ENCODE measurements at regions not wholly inside any gene's neighbourhood (a gene's known extent, or its start where the extent isn't known, plus 50 kb on each side); places are given as distances from the start of the nearest gene placed in this dataset.

- H3K9me3 ChIP-seq (replicated peaks in 1 of 2; ENCODE audit: control insufficient read depth in 1 of 2, insufficient read depth in 1 of 2, low read length in 2 of 2), result peaks cover 0 to 5% of the 10 kb centered on the region in 2 donors
- H3K27ac ChIP-seq (ENCODE audit: low read depth in 1 of 2, low read length in 2 of 2), result no peak overlapping the region
- H3K4me2 ChIP-seq (replicated peaks; ENCODE audit: extremely low read depth, low read length, poor library complexity, severe bottlenecking), result no peak overlapping the region
- no peaks in the 10 kb centered on the region for H4K20me1 ChIP-seq (ENCODE audit: insufficient read depth, low read length)
- Mint-ChIP-seq H3K27ac (no peak overlapping the region), H3K9me3 (peaks cover 0 to 11% (median 7%) of the 10 kb centered on the region in 7 donors), H3K27me3 (ENCODE audit: low read depth in 3 of 3) (peaks cover 0 to 2% (median 0%) of the 10 kb centered on the region in 3 donors), H3K4me1 (peaks cover 4% of the 10 kb centered on the region), H3K4me3 (no peak overlapping the region), H3K36me3 (no peaks in the 10 kb centered on the region)
- no CpG with 5 or more reads among the region's 1 CpG for WGBS (ENCODE audit: insufficient coverage)
- H3K4me1 ChIP-seq (ENCODE audit: control insufficient read depth in 1 of 2, insufficient read depth in 2 of 2, low read length in 2 of 2), result no peaks in the 10 kb centered on the region
- no peaks in the 10 kb centered on the region for H3K36me3 ChIP-seq (replicated peaks in 1 of 2; ENCODE audit: control insufficient read depth in 1 of 2, insufficient read depth in 2 of 2, low read length in 2 of 2)
- intact Hi-C loops (cut with micrococcal nuclease), result no loop called here
- H2AFZ ChIP-seq (ENCODE audit: insufficient read depth, low read depth, low read length, poor library complexity, severe bottlenecking), result no peak overlapping the region
- H3K4me3 ChIP-seq (replicated peaks in 1 of 3; ENCODE audit: low read depth in 2 of 3, low read length in 3 of 3), result no peak overlapping the region
- H3K79me2 ChIP-seq (ENCODE audit: insufficient read depth, low read length), result no peaks in the 10 kb centered on the region
- no peaks in the 10 kb centered on the region for H3K27me3 ChIP-seq (ENCODE audit: control insufficient read depth in 2 of 2, insufficient read depth in 2 of 2, low read length in 2 of 2)
- no peak overlapping the region for H3K9ac ChIP-seq (ENCODE audit: insufficient read depth, low read length, poor library complexity, severe bottlenecking)
- no peak for DNase-seq
- TF ChIP-seq, protein P1, sequence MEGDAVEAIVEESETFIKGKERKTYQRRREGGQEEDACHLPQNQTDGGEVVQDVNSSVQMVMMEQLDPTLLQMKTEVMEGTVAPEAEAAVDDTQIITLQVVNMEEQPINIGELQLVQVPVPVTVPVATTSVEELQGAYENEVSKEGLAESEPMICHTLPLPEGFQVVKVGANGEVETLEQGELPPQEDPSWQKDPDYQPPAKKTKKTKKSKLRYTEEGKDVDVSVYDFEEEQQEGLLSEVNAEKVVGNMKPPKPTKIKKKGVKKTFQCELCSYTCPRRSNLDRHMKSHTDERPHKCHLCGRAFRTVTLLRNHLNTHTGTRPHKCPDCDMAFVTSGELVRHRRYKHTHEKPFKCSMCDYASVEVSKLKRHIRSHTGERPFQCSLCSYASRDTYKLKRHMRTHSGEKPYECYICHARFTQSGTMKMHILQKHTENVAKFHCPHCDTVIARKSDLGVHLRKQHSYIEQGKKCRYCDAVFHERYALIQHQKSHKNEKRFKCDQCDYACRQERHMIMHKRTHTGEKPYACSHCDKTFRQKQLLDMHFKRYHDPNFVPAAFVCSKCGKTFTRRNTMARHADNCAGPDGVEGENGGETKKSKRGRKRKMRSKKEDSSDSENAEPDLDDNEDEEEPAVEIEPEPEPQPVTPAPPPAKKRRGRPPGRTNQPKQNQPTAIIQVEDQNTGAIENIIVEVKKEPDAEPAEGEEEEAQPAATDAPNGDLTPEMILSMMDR (IDR thresholded peaks at IDR 0.05), result no peak
These were observed 376.3 kb upstream of the C1orf87 start for GRCh38 chr1:60449876-60450275.

GRCh38 chr1:60448850-60449249 lies 375.3 kb upstream of the C1orf87 start:
- H3K79me2 ChIP-seq (ENCODE audit: insufficient read depth, low read length), result no peaks in the 10 kb centered on the region
- Mint-ChIP-seq H3K4me3 (no peak overlapping the region), H3K4me1 (peaks cover 5% of the 10 kb centered on the region), H3K27ac (no peak overlapping the region), H3K36me3 (no peaks in the 10 kb centered on the region), H3K9me3 (peaks cover 0 to 7% (median 5%) of the 10 kb centered on the region in 7 donors), H3K27me3 (ENCODE audit: low read depth in 3 of 3) (peaks cover 0 to 2% (median 0%) of the 10 kb centered on the region in 3 donors)
- TF ChIP-seq, protein P1 (IDR thresholded peaks at IDR 0.05), result no peak
- no peaks in the 10 kb centered on the region for H3K9me3 ChIP-seq (replicated peaks in 1 of 2; ENCODE audit: control insufficient read depth in 1 of 2, insufficient read depth in 1 of 2, low read length in 2 of 2)
- intact Hi-C loops (cut with micrococcal nuclease), result no loop called here
- H4K20me1 ChIP-seq (ENCODE audit: insufficient read depth, low read length), result no peaks in the 10 kb centered on the region
- H3K27ac ChIP-seq (ENCODE audit: low read depth in 1 of 2, low read length in 2 of 2), result no peak overlapping the region
- no peak for DNase-seq
- H3K36me3 ChIP-seq (replicated peaks in 1 of 2; ENCODE audit: control insufficient read depth in 1 of 2, insufficient read depth in 2 of 2, low read length in 2 of 2), result no peaks in the 10 kb centered on the region
- H3K9ac ChIP-seq (ENCODE audit: insufficient read depth, low read length, poor library complexity, severe bottlenecking), result no peak overlapping the region
- WGBS (ENCODE audit: insufficient coverage), result no CpG with 5 or more reads among the region's 1 CpG
- no peak overlapping the region for H3K4me3 ChIP-seq (replicated peaks in 1 of 3; ENCODE audit: low read depth in 2 of 3, low read length in 3 of 3)
- no peaks in the 10 kb centered on the region for H3K4me1 ChIP-seq (ENCODE audit: control insufficient read depth in 1 of 2, insufficient read depth in 2 of 2, low read length in 2 of 2)
- no peak overlapping the region for H2AFZ ChIP-seq (ENCODE audit: insufficient read depth, low read depth, low read length, poor library complexity, severe bottlenecking)
- no peaks in the 10 kb centered on the region for H3K27me3 ChIP-seq (ENCODE audit: control insufficient read depth in 2 of 2, insufficient read depth in 2 of 2, low read length in 2 of 2)
- no peak overlapping the region for H3K4me2 ChIP-seq (replicated peaks; ENCODE audit: extremely low read depth, low read length, poor library complexity, severe bottlenecking)
